ENCODE measurements at regions not wholly inside any gene's neighbourhood (a gene's known extent, or its start where the extent isn't known, plus 50 kb on each side); places are given as distances from the start of the nearest gene placed in this dataset.

DNA sequence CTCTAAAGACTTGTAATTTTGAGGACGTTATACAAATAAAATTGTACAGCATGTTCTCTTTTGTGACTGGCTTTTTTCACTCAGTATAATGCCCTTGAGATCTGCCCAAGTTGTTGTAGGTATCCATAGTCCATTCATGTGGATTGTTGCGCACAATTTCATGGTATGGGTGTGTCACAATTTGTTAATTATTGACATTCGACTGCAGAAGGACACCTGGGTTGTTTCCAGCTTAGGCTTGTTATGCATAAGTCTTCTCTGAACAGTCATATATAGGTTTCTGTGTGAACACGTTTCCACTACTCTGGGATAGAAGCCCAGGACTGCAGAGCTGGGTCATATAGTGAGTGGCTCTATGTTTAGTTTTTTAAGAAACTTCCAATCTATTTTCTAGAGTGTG lies 800.8 kb upstream of the SALL3 start:
- DNase-seq = no peak
- peak overlapping the region in 2 of 4 donors; percentile 40 to 44 for H3K27ac ChIP-seq
- H3K36me3 ChIP-seq = no peaks in the 10 kb centered on the region
- no peak for TF ChIP-seq EP300 (IDR thresholded peaks at IDR 0.05; ENCODE audit: low read depth)
- TF ChIP-seq POLR2A (IDR thresholded peaks at IDR 0.05) = no peak
- no peak for TF ChIP-seq CTCF (IDR thresholded peaks at IDR 0.05)
- no peak for TF ChIP-seq POLR2AphosphoS5 (IDR thresholded peaks at IDR 0.05)
- intact Hi-C loops (cut with DNase I; ENCODE audit: low total_unique reads) = no loop called here
- in situ Hi-C loops (cut with MboI; ENCODE audit: low pct_ligation_motif_present in 1 of 4, low pct_unique_long_range_greater_than_20kb in 1 of 4, low sequenced_read_pairs in 3 of 4) = no loop called here
- H3K4me1 ChIP-seq = no peaks in the 10 kb centered on the region
- no peak overlapping the region for H3K4me3 ChIP-seq
- no peaks in the 10 kb centered on the region for H3K27me3 ChIP-seq
- H3K9me3 ChIP-seq = peaks cover 4 to 5% of the 10 kb centered on the region in 2 donors
- 49 to 54% methylated on average over 4 of the region's 4 CpGs for WGBS, 2 donors (ENCODE audit: low coverage in 1 of 2)

DNA sequence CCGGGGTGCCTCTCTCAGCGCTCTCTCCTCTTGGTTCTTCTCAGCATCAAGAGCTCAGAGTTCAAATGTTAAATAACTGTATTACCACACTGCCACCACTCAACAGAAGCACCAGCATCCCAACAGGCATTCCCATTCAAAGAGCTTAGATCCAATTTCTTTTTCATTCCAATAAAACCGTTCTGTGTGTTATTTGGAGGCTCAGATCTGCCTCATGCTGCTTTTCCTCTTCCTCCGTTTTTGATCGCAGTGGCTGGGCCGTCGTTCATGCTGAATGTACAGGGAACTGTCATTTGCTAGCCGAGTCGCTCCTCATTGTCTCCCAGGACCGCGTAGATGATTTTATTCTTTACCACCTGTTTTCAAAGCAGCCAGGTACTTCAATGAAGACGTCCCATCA lies 798.9 kb upstream of the SALL3 start:
- Histone ChIP-seq H3K4me3 (no peak overlapping the region), H3K9me3 (peaks cover 5 to 11% of the 10 kb centered on the region in 2 donors), H3K27me3 (no peaks in the 10 kb centered on the region), H3K4me1 (no peaks in the 10 kb centered on the region), H3K27ac (no peak overlapping the region), H3K36me3 (no peaks in the 10 kb centered on the region)
- no peak for DNase-seq
- WGBS, 2 donors (ENCODE audit: low coverage in 1 of 2) = 74 to 81% methylated on average over 10 to 12 of the region's 12 CpGs
- intact Hi-C loops (cut with DNase I; ENCODE audit: low total_unique reads) (no loop called here), in situ Hi-C loops (cut with MboI; ENCODE audit: low pct_ligation_motif_present in 1 of 4, low pct_unique_long_range_greater_than_20kb in 1 of 4, low sequenced_read_pairs in 3 of 4) (no loop called here)
- TF ChIP-seq POLR2A (IDR thresholded peaks at IDR 0.05) (no peak), POLR2AphosphoS5 (IDR thresholded peaks at IDR 0.05) (no peak), CTCF (IDR thresholded peaks at IDR 0.05) (no peak), EP300 (IDR thresholded peaks at IDR 0.05; ENCODE audit: low read depth) (no peak)

GRCh38 chr18:78183815-78184214 lies 795.8 kb upstream of the SALL3 start:
- in situ Hi-C loops (cut with MboI; ENCODE audit: low pct_ligation_motif_present in 1 of 4, low pct_unique_long_range_greater_than_20kb in 1 of 4, low sequenced_read_pairs in 3 of 4) = no loop called here

GRCh38 chr18:78191276-78191675 lies 788.3 kb upstream of the SALL3 start:
- WGBS, 2 donors (ENCODE audit: low coverage in 1 of 2) = 35 to 49% methylated on average over 4 of the region's 4 CpGs
- no peak for DNase-seq
- Histone ChIP-seq H3K9me3 (no peaks in the 10 kb centered on the region), H3K27ac (no peak overlapping the region), H3K4me1 (no peaks in the 10 kb centered on the region), H3K27me3 (no peaks in the 10 kb centered on the region), H3K36me3 (no peaks in the 10 kb centered on the region), H3K4me3 (no peak overlapping the region)
- in situ Hi-C loops (cut with MboI; ENCODE audit: low pct_ligation_motif_present in 1 of 4, low pct_unique_long_range_greater_than_20kb in 1 of 4, low sequenced_read_pairs in 3 of 4) (no loop called here), intact Hi-C loops (cut with DNase I; ENCODE audit: low total_unique reads) (no loop called here)
- no peak for TF ChIP-seq POLR2A (IDR thresholded peaks at IDR 0.05)
- TF ChIP-seq EP300 (IDR thresholded peaks at IDR 0.05; ENCODE audit: low read depth) = no peak
- no peak for TF ChIP-seq POLR2AphosphoS5 (IDR thresholded peaks at IDR 0.05)
- TF ChIP-seq CTCF (IDR thresholded peaks at IDR 0.05) = no peak

More at GRCh38 chr18:78183815-78184214, 795.8 kb upstream of the SALL3 start:
- Histone ChIP-seq H3K9me3 (peaks cover 5 to 11% of the 10 kb centered on the region in 2 donors), H3K27ac (no peak overlapping the region), H3K27me3 (no peaks in the 10 kb centered on the region), H3K4me3 (no peak overlapping the region), H3K36me3 (no peaks in the 10 kb centered on the region), H3K4me1 (no peaks in the 10 kb centered on the region)
- no peak for TF ChIP-seq CTCF (IDR thresholded peaks at IDR 0.05)
- TF ChIP-seq POLR2A (IDR thresholded peaks at IDR 0.05) = no peak
- TF ChIP-seq POLR2AphosphoS5 (IDR thresholded peaks at IDR 0.05) = no peak
- no peak for TF ChIP-seq EP300 (IDR thresholded peaks at IDR 0.05; ENCODE audit: low read depth)
- intact Hi-C loops (cut with DNase I; ENCODE audit: low total_unique reads) = no loop called here
- no peak for DNase-seq
